SU-DHL-6 (cell line): ENCODE measurements at regions not wholly inside any gene's neighbourhood (a gene's known extent, or its start where the extent isn't known, plus 50 kb on each side); places are given as distances from the start of the nearest gene placed in this dataset.

Experiments
- EZH2phosphoT487 ChIP-seq: fragments of 200-600 bp; sonication (generic), shearing (Covaris generic); conservative IDR thresholded peaks from 2 replicates; pipeline ENCODE4 v1.6.1; 2018; ENCODE audit warnings: mild to moderate bottlenecking, antibody characterized with exemption, low read length, moderate library complexity, mixed read lengths
- TF ChIP-seq, protein P1 (sequence below): fragments of 200-600 bp; sonication (generic); IDR thresholded peaks from one replicate; pipeline ENCODE4 v1.5.1; 2017; ENCODE audit warnings: antibody characterized with exemption, mild to moderate bottlenecking, low read length, moderate library complexity; ENCODE audit not compliant: insufficient read depth, poor library complexity, severe bottlenecking

- TF ChIP-seq, protein P1, sequence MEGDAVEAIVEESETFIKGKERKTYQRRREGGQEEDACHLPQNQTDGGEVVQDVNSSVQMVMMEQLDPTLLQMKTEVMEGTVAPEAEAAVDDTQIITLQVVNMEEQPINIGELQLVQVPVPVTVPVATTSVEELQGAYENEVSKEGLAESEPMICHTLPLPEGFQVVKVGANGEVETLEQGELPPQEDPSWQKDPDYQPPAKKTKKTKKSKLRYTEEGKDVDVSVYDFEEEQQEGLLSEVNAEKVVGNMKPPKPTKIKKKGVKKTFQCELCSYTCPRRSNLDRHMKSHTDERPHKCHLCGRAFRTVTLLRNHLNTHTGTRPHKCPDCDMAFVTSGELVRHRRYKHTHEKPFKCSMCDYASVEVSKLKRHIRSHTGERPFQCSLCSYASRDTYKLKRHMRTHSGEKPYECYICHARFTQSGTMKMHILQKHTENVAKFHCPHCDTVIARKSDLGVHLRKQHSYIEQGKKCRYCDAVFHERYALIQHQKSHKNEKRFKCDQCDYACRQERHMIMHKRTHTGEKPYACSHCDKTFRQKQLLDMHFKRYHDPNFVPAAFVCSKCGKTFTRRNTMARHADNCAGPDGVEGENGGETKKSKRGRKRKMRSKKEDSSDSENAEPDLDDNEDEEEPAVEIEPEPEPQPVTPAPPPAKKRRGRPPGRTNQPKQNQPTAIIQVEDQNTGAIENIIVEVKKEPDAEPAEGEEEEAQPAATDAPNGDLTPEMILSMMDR, result no peak
- TF ChIP-seq EZH2phosphoT487, result no peak
Measured at GRCh38 chr2:8549942-8550341, 131.9 kb upstream of the ID2 start.
